Brain microvascular endothelial cell (primary cell): ENCODE measurements at regions not wholly inside any gene's neighbourhood (a gene's known extent, or its start where the extent isn't known, plus 50 kb on each side); places are given as distances from the start of the nearest gene placed in this dataset.

Source experiments
- DNase-seq: peaks from one replicate; pipeline ENCODE4 v3.0.0-alpha.2; 2020
- H3K27ac ChIP-seq: fragments of 250-450 bp; sonication (Bioruptor Pico); 2 replicates; pipeline ENCODE4 v1.5.1; 2020; ENCODE audit warnings: mild to moderate bottlenecking, moderate library complexity
- H3K27me3 ChIP-seq: fragments of 250-450 bp; sonication (Bioruptor Pico); replicated peaks from 2 replicates; pipeline ENCODE4 v1.5.1; 2020; ENCODE audit warnings: mild to moderate bottlenecking
- H3K36me3 ChIP-seq: fragments of 250-450 bp; sonication (Bioruptor Pico); replicated peaks from 2 replicates; pipeline ENCODE4 v1.5.1; 2020; ENCODE audit warnings: mild to moderate bottlenecking
- H3K4me3 ChIP-seq: 2 replicates; pipeline ENCODE4 v1.5.1; 2011; ENCODE audit warnings: low read depth, mild to moderate bottlenecking, control low read depth, low read length, moderate library complexity
- in situ Hi-C: cut with HindIII; loops from 2 replicates; pipeline ENCODE4 v1.10.0; 2017; ENCODE audit warnings: low sequenced_read_pairs, low pct_ligation_motif_present
- TF ChIP-seq, protein P1 (sequence below): IDR thresholded peaks from 2 replicates; pipeline ENCODE4 v1.5.1; 2011; ENCODE audit warnings: low read depth, mild to moderate bottlenecking, moderate library complexity, low read length, control low read depth, inconsistent platforms; ENCODE audit errors: missing control alignments

DNA sequence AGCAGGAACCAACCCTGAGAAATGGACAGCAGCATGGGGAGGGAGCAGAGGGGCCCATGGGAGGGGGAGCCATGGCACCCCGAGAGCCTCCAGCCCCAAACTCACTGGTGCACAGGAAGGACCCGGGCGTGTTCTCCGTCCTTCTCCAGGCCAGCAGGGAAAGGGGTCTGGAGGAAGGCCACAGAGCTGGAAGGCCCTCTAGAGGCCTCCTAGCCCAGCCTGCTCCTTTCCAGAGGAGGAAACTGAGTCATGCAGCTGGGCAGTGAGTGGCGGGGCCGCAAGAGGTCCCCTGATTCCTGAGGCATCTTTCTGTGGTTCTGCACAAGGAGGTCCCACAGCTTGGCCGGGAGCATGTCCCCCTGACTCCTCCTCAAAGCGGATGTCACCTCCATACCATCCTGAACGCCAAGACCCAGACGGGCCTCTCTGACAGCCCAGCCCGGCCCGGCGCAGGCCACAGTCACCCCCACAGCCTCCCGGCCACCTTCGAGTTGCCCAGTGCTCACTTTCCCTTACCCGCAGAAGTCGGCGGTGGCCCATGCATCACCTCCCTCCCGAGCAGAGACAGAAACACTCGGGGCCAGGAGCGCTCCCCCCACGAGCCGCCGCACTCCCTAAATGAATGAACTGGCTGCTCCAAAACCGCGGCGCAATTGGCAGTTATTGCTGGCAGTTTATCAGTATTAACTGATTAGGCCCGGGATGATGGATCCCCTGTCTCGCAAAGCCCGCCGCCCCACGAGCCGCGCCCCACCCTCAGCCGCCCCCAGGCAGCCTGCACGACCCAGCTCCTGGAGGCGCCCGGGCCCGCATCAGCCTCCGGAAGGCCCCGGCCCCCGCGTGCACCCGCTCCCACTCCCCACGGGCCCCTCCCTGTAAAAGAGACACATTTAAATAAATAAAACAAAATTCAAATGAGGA lies 272.5 kb downstream of the BUD13 start:
- Histone ChIP-seq H3K36me3 (no peaks in the 10 kb centered on the region), H3K27me3 (no peaks in the 10 kb centered on the region), H3K4me3 (no peak overlapping the region), H3K27ac (no peak overlapping the region)
- no peak for DNase-seq
- in situ Hi-C loops = no loop called here
- TF ChIP-seq, protein P1, sequence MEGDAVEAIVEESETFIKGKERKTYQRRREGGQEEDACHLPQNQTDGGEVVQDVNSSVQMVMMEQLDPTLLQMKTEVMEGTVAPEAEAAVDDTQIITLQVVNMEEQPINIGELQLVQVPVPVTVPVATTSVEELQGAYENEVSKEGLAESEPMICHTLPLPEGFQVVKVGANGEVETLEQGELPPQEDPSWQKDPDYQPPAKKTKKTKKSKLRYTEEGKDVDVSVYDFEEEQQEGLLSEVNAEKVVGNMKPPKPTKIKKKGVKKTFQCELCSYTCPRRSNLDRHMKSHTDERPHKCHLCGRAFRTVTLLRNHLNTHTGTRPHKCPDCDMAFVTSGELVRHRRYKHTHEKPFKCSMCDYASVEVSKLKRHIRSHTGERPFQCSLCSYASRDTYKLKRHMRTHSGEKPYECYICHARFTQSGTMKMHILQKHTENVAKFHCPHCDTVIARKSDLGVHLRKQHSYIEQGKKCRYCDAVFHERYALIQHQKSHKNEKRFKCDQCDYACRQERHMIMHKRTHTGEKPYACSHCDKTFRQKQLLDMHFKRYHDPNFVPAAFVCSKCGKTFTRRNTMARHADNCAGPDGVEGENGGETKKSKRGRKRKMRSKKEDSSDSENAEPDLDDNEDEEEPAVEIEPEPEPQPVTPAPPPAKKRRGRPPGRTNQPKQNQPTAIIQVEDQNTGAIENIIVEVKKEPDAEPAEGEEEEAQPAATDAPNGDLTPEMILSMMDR = no peak

DNA sequence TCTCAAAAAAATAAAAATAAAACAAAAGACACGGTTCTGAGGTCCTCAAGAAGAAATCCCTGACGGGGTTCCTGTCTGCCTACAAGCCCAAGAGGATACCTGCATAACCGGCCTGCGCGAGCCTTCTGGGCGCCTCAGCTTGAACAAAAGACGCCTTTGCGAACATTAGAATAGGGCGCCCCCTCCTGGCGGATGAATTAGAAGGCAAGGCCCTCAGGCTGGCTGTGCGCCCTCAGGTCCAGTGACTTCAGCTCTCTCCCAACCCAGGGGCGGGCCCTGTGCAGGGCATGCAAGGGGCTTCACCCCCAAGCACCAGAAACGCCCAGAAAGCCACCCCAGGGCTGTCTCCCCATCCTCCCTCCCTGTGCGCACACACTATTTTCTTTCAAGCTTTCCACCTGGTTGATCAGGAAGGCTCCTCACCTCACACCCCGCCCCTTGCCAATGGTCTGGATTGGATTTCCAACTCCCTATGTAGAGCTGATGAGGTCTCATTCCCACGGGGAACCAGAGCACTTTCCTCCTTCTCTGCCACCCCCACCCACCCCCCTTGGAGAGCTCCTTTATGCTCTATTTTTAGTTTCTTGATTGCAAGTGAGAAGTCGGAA lies 273.3 kb downstream of the BUD13 start:
- Histone ChIP-seq H3K27me3 (no peaks in the 10 kb centered on the region), H3K36me3 (no peaks in the 10 kb centered on the region), H3K27ac (no peak overlapping the region), H3K4me3 (no peak overlapping the region)
- TF ChIP-seq, protein P1 = peak; percentile 71
- in situ Hi-C loops = no loop called here
- peak; percentile 35 for DNase-seq

DNA sequence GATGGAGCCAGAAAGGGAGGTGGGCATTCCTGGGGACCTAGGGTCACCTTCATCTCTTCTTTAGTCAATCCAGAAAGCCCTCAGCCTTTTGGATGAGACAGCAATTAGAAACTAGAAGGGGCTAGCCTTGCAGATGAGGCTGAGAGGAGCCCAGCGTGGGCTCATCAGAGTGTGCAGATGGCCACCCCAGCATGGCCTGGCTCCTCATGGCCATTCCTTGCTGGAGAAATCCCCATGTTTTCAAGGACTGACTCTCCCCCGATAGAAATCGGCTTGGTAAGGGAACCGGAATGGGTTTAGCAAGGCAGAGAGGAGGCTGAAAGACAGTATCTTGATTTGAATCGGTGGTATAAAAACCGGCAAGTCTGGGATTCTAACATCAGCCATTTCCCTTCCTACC lies 274.6 kb downstream of the BUD13 start:
- Histone ChIP-seq H3K27ac (no peak overlapping the region), H3K27me3 (no peaks in the 10 kb centered on the region), H3K36me3 (no peaks in the 10 kb centered on the region), H3K4me3 (no peak overlapping the region)
- TF ChIP-seq, protein P1 = no peak
- DNase-seq = no peak
- in situ Hi-C loops = no loop called here

DNA sequence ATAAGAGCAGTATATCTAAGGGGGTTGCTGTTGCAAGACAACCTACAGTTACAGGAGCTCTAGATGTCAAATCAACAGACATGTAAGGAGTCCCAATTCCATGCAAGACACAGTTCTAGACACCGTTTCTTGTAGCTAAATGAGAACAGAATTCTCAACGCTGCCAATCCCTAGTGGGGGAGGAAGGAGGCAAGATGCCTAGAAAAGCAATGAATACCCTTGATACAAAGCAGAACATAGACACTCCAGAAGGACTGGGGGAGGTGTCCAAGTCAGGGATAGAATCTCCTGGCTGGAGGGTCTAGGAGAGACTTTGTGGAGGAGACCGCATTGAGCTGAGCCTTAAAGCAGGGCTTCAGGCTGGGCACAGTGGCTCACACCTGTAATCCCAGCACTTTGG lies 280.2 kb downstream of the BUD13 start:
- H3K27me3 ChIP-seq = no peaks in the 10 kb centered on the region
- in situ Hi-C loops = no loop called here
- TF ChIP-seq, protein P1 = no peak
- H3K4me3 ChIP-seq = no peak overlapping the region
- no peaks in the 10 kb centered on the region for H3K36me3 ChIP-seq
- H3K27ac ChIP-seq = no peak overlapping the region
- DNase-seq = no peak

DNA sequence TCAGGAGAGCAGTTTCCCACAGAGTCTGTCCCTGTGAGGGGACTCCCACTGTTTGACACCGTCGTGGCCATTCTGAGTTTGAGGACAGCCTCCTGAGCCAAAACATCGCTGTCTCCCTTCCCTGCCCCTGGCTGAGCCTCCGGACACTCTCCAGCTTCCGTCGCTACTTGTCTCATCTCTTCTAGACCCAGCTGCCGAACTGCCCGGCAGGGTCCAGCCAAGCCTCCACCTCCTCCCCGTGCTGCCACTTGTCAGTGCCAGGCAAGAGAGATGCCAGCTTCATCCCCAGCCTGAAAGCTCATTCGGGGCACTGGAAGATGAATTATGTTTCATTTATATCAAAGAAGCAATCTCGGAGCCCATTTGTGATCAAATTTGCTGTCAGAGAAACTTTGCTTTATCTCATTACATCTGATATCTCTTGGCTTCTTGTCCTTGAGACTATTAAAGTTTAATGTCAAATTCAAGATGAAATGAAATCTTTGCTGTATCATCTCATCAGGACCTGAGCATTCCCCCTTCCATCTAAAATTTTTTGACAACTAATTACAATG lies 283.9 kb downstream of the BUD13 start:
- no peak for DNase-seq
- no peaks in the 10 kb centered on the region for H3K36me3 ChIP-seq
- in situ Hi-C loops = no loop called here
- TF ChIP-seq, protein P1 = no peak
- H3K27me3 ChIP-seq = no peaks in the 10 kb centered on the region
- no peak overlapping the region for H3K4me3 ChIP-seq
- H3K27ac ChIP-seq = no peak overlapping the region
